KMS-11 (cell line): ENCODE measurements at regions not wholly inside any gene's neighbourhood (a gene's known extent, or its start where the extent isn't known, plus 50 kb on each side); places are given as distances from the start of the nearest gene placed in this dataset.

Experiments
- H2AFZ ChIP-seq: fragments of 200-600 bp; sonication (generic); 2 replicates; pipeline ENCODE4 v1.6.1; 2016; ENCODE audit warnings: antibody characterized with exemption, mixed run types, low read depth
- H3K27ac ChIP-seq: fragments of 200-600 bp; sonication (generic); 2 replicates; pipeline ENCODE4 v1.6.1; 2016; ENCODE audit warnings: mild to moderate bottlenecking, mixed run types
- H3K27me3 ChIP-seq: fragments of 200-600 bp; sonication (generic); 2 replicates; pipeline ENCODE4 v1.6.1; 2017; ENCODE audit warnings: mild to moderate bottlenecking, low read depth, mixed run types, moderate library complexity; ENCODE audit not compliant: insufficient read depth
- H3K36me3 ChIP-seq: fragments of 200-600 bp; sonication (generic); 2 replicates; pipeline ENCODE4 v1.6.1; 2017; ENCODE audit warnings: mild to moderate bottlenecking, mixed run types; ENCODE audit not compliant: insufficient read depth
- H3K4me1 ChIP-seq: fragments of 200-600 bp; sonication (generic); 2 replicates; pipeline ENCODE4 v1.6.1; 2016; ENCODE audit warnings: mild to moderate bottlenecking, low read depth, mixed run types; ENCODE audit not compliant: poor library complexity, severe bottlenecking
- H3K4me2 ChIP-seq: fragments of 200-600 bp; sonication (generic); 2 replicates; pipeline ENCODE4 v1.7.0; 2016; ENCODE audit warnings: mild to moderate bottlenecking, mixed run types
- H3K4me3 ChIP-seq: fragments of 200-600 bp; sonication (generic); IDR thresholded peaks from 2 replicates; pipeline ENCODE4 v1.6.1; 2017; ENCODE audit warnings: low read depth, low read length, mixed read lengths; ENCODE audit not compliant: insufficient read depth
- H3K79me2 ChIP-seq: fragments of 200-600 bp; sonication (generic); 2 replicates; pipeline ENCODE4 v1.6.1; 2016; ENCODE audit warnings: low read depth, mixed run types; ENCODE audit not compliant: insufficient read depth
- H3K9ac ChIP-seq: fragments of 200-600 bp; sonication (generic); 2 replicates; pipeline ENCODE4 v1.6.1; 2016; ENCODE audit warnings: mild to moderate bottlenecking, mixed run types
- H4K20me1 ChIP-seq: fragments of 200-600 bp; sonication (generic); 2 replicates; pipeline ENCODE4 v1.6.1; 2016; ENCODE audit warnings: mild to moderate bottlenecking, mixed run types; ENCODE audit not compliant: insufficient read depth
- CTCF ChIP-seq: fragments of 200-600 bp; sonication (generic); conservative IDR thresholded peaks from 2 replicates; pipeline ENCODE4 v1.6.1; 2017; ENCODE audit warnings: low read depth, mild to moderate bottlenecking, antibody characterized with exemption, low read length, moderate library complexity, mixed read lengths

- Histone ChIP-seq H2AFZ (no peak overlapping the region), H3K36me3 (no peaks in the 10 kb centered on the region), H3K27me3 (no peaks in the 10 kb centered on the region), H3K9ac (no peak overlapping the region), H3K27ac (no peak overlapping the region), H3K4me1 (no peaks in the 10 kb centered on the region), H3K4me2 (no peak overlapping the region), H3K79me2 (no peaks in the 10 kb centered on the region), H3K4me3 (no peak overlapping the region), H4K20me1 (no peaks in the 10 kb centered on the region)
- no peak for TF ChIP-seq CTCF
Observed at GRCh38 chr3:22661121-22661700, 541.9 kb upstream of the UBE2E2 start.

- H3K4me2 ChIP-seq, result no peak overlapping the region
- H4K20me1 ChIP-seq, result no peaks in the 10 kb centered on the region
Observed at GRCh38 chr3:22665528-22665927, 537.6 kb upstream of the UBE2E2 start.

GRCh38 chr3:22666736-22667135 lies 536.4 kb upstream of the UBE2E2 start:
- H4K20me1 ChIP-seq, result no peaks in the 10 kb centered on the region
- H2AFZ ChIP-seq, result no peak overlapping the region
- H3K79me2 ChIP-seq, result no peaks in the 10 kb centered on the region
- H3K4me3 ChIP-seq, result no peak overlapping the region
- no peaks in the 10 kb centered on the region for H3K27me3 ChIP-seq
- no peak overlapping the region for H3K27ac ChIP-seq
- H3K9ac ChIP-seq, result no peak overlapping the region
- TF ChIP-seq CTCF, result no peak
- H3K4me2 ChIP-seq, result no peak overlapping the region
- H3K36me3 ChIP-seq, result no peaks in the 10 kb centered on the region
- H3K4me1 ChIP-seq, result no peaks in the 10 kb centered on the region

More at GRCh38 chr3:22665528-22665927, 537.6 kb upstream of the UBE2E2 start:
- H3K27me3 ChIP-seq, result no peaks in the 10 kb centered on the region
- H3K36me3 ChIP-seq, result no peaks in the 10 kb centered on the region
- H2AFZ ChIP-seq, result no peak overlapping the region
- no peaks in the 10 kb centered on the region for H3K4me1 ChIP-seq
- H3K9ac ChIP-seq, result no peak overlapping the region
- no peak overlapping the region for H3K4me3 ChIP-seq
- no peaks in the 10 kb centered on the region for H3K79me2 ChIP-seq
- no peak for TF ChIP-seq CTCF
- H3K27ac ChIP-seq, result no peak overlapping the region

- Histone ChIP-seq H3K9ac (no peak overlapping the region), H3K4me2 (no peak overlapping the region), H4K20me1 (no peaks in the 10 kb centered on the region), H3K4me3 (no peak overlapping the region), H3K79me2 (no peaks in the 10 kb centered on the region), H3K36me3 (no peaks in the 10 kb centered on the region), H3K4me1 (no peaks in the 10 kb centered on the region), H3K27ac (no peak overlapping the region), H3K27me3 (no peaks in the 10 kb centered on the region), H2AFZ (no peak overlapping the region)
- no peak for TF ChIP-seq CTCF
Observed at GRCh38 chr3:22671848-22672247, 531.3 kb upstream of the UBE2E2 start.
